Transverse colon (tissue), 4 donors: ENCODE measurements at regions not wholly inside any gene's neighbourhood (a gene's known extent, or its start where the extent isn't known, plus 50 kb on each side); places are given as distances from the start of the nearest gene placed in this dataset.

Experiments used
- DNase-seq: peaks from one replicate; pipeline ENCODE4 v3.0.0-alpha.2; 2019
- H3K27ac ChIP-seq, 4 donors: fragments of 200-600 bp; sonication (generic); 2 replicates each; pipeline ENCODE4 v1.5.1; 2016 to 2018; ENCODE audit warnings: inconsistent platforms in 4 of 4
- H3K27me3 ChIP-seq: fragments of 200-600 bp; sonication (generic); 2 replicates; pipeline ENCODE4 v1.5.1; 2017; ENCODE audit warnings: inconsistent platforms
- H3K36me3 ChIP-seq, 4 donors: fragments of 200-600 bp; sonication (generic); 2 replicates each; pipeline ENCODE4 v1.5.1; 2017 to 2019; ENCODE audit warnings: inconsistent platforms in 4 of 4
- H3K4me1 ChIP-seq, 4 donors: fragments of 200-600 bp; sonication (generic); 2 replicates each; pipeline ENCODE4 v1.5.1; 2017 to 2020; ENCODE audit warnings: inconsistent platforms in 4 of 4
- H3K4me3 ChIP-seq, 4 donors: fragments of 200-600 bp; sonication (generic); 1 replicate in 1 of 4; 2 replicates in 3 of 4; pipeline versions ENCODE4 v1.5.1 to v1.6.1; 2017 to 2019; ENCODE audit warnings: inconsistent platforms in 4 of 4
- H3K9me3 ChIP-seq, 2 donors: fragments of 200-600 bp; sonication (generic); 2 replicates each; pipeline ENCODE4 v1.5.1; 2017 to 2019; ENCODE audit warnings: inconsistent platforms in 2 of 2
- CTCF ChIP-seq, 5 experiments: fragments of 200-600 bp in 3 of 5; fragments of 450-650 bp in 2 of 5; sonication (generic) in 3 of 5; IDR thresholded peaks; 1 replicate in 2 of 5; 2 replicates in 3 of 5; pipeline ENCODE4 v1.5.1; 2016 to 2017; ENCODE audit warnings: antibody characterized with exemption in 5 of 5, inconsistent platforms in 3 of 5, mild to moderate bottlenecking in 2 of 5, moderate library complexity in 1 of 5
- EP300 ChIP-seq: sonication (generic); formaldehyde crosslinking; IDR thresholded peaks from one replicate; pipeline ENCODE4 v1.6.1; 2017; ENCODE audit warnings: antibody characterized with exemption, low read depth
- POLR2A ChIP-seq: fragments of 450-650 bp; IDR thresholded peaks from one replicate; pipeline ENCODE4 v1.6.1; 2016; ENCODE audit warnings: antibody characterized with exemption, mild to moderate bottlenecking, moderate library complexity
- POLR2AphosphoS5 ChIP-seq, 3 donors: sonication (generic); formaldehyde crosslinking; IDR thresholded peaks; one replicate each; pipeline ENCODE4 v1.6.1; 2016; ENCODE audit warnings: antibody characterized with exemption in 3 of 3
- WGBS, 2 donors: methylation state at CpG; one replicate each; pipeline ENCODE4 v1.1.5; 2018; ENCODE audit warnings: low coverage in 1 of 2; 5-methylcytosine and 5-hydroxymethylcytosine counted together
- in situ Hi-C, 4 donors: fragments of 200-750 bp; cut with MboI; loops; one replicate each; pipeline versions ENCODE4 v1.15.0 to v1.15.1; 2017; ENCODE audit warnings: low sequenced_read_pairs in 3 of 4, low pct_ligation_motif_present in 1 of 4, low pct_unique_long_range_greater_than_20kb in 1 of 4
- intact Hi-C: fragments of 100-400 bp; cut with DNase I; formaldehyde crosslinking; loops from one replicate; pipeline ENCODE4 v1.15.1; 2023; ENCODE audit warnings: low total_unique reads

GRCh38 chr4:74548561-74548960, 103.6 kb downstream of the AREG start:
- in situ Hi-C loops, result no loop called here
- WGBS, 2 donors, result 58 to 69% methylated on average over 2 of the region's 2 CpGs
- intact Hi-C loops, result no loop called here

DNA sequence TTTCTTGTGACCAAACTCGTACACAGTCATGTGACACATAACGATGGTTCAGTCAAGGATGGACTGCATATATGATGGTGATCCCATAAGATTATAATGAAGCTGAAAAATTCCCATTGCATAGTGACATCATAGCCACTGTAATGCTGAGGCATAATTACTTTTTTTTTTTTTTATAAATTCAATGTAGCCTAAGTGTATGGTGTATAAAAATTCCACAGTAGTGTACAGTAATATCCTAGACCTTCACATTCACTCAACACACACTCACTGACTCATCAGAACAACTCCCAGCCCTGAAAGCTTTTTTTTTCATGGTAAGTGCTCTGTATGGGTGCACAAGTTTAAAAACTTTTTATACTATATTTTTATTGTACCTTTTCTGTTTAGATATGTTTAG, 105.0 kb downstream of the AREG start:
- Histone ChIP-seq H3K9me3 (no peaks in the 10 kb centered on the region), H3K27ac (no peak overlapping the region), H3K4me3 (no peak overlapping the region), H3K4me1 (peaks cover 0 to 7% (median 5%) of the 10 kb centered on the region in 4 donors), H3K27me3 (no peaks in the 10 kb centered on the region), H3K36me3 (no peaks in the 10 kb centered on the region)
- intact Hi-C loops, result no loop called here
- no peak for DNase-seq
- no peak for TF ChIP-seq CTCF (IDR thresholded peaks at IDR 0.05)
- TF ChIP-seq POLR2AphosphoS5 (IDR thresholded peaks at IDR 0.05), result no peak
- TF ChIP-seq POLR2A, result no peak
- no peak for TF ChIP-seq EP300
- in situ Hi-C loops, result no loop called here
- 91 to 94% methylated on average over 2 of the region's 2 CpGs for WGBS, 2 donors

More at GRCh38 chr4:74548561-74548960, 103.6 kb downstream of the AREG start:
- Histone ChIP-seq H3K4me1 (peaks cover 3 to 20% (median 16%) of the 10 kb centered on the region in 4 donors), H3K27ac (no peak overlapping the region), H3K36me3 (no peaks in the 10 kb centered on the region), H3K4me3 (no peak overlapping the region), H3K9me3 (no peaks in the 10 kb centered on the region), H3K27me3 (no peaks in the 10 kb centered on the region)
- TF ChIP-seq POLR2A, result no peak
- no peak for DNase-seq

DNA sequence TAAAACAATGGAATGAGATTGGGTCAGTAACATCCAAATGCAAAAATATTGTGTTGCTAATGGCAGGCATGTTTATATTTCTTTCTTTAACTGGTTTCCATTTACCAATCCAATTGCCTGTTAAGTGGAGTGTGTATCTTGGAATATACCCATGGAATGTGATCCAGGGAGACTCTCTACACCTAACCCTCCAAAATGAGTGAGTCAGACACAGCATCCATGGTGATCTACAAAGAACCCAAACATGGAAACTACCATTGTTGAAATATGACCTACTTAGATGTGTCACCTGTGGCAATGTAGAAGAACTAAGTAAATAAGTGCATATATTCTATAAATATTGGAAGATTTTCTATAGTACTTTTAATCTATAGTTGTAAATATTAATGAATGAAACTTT, 110.3 kb downstream of the AREG start:
- no peak for TF ChIP-seq POLR2A
- no peak for TF ChIP-seq EP300
- TF ChIP-seq CTCF (IDR thresholded peaks at IDR 0.05), result no peak
- no peak for TF ChIP-seq POLR2AphosphoS5 (IDR thresholded peaks at IDR 0.05)
- intact Hi-C loops, result no loop called here
- in situ Hi-C loops, result no loop called here

GRCh38 chr4:74555843-74556242, 110.9 kb downstream of the AREG start:
- in situ Hi-C loops (no loop called here), intact Hi-C loops (no loop called here)
- WGBS, 2 donors, result 86 to 100% methylated on average over 1 of the region's 1 CpG
- no peaks in the 10 kb centered on the region for H3K4me1 ChIP-seq
- H3K27me3 ChIP-seq, result no peaks in the 10 kb centered on the region
- no peak overlapping the region for H3K4me3 ChIP-seq
- no peak for TF ChIP-seq POLR2AphosphoS5 (IDR thresholded peaks at IDR 0.05)
- DNase-seq, result no peak
- no peaks in the 10 kb centered on the region for H3K36me3 ChIP-seq
- no peaks in the 10 kb centered on the region for H3K9me3 ChIP-seq
- H3K27ac ChIP-seq, result no peak overlapping the region

More for the DNA sequence above, 110.3 kb downstream of the AREG start:
- no peaks in the 10 kb centered on the region for H3K4me1 ChIP-seq
- no peaks in the 10 kb centered on the region for H3K27me3 ChIP-seq
- DNase-seq, result no peak
- no peak overlapping the region for H3K4me3 ChIP-seq
- H3K27ac ChIP-seq, result no peak overlapping the region
- no peaks in the 10 kb centered on the region for H3K36me3 ChIP-seq
- no peaks in the 10 kb centered on the region for H3K9me3 ChIP-seq

- DNase-seq, result no peak
- Histone ChIP-seq H3K9me3 (no peaks in the 10 kb centered on the region), H3K27ac (no peak overlapping the region), H3K27me3 (no peaks in the 10 kb centered on the region), H3K4me3 (no peak overlapping the region), H3K36me3 (no peaks in the 10 kb centered on the region), H3K4me1 (no peaks in the 10 kb centered on the region)
- intact Hi-C loops, result no loop called here
- WGBS, 2 donors, result 3 to 42% methylated on average over 1 of the region's 1 CpG
- in situ Hi-C loops, result no loop called here
- TF ChIP-seq CTCF (IDR thresholded peaks at IDR 0.05), result no peak
Observed at GRCh38 chr4:74559853-74560252, 114.9 kb downstream of the AREG start.
